H9 (cell line): ENCODE measurements at regions not wholly inside any gene's neighbourhood (a gene's known extent, or its start where the extent isn't known, plus 50 kb on each side); places are given as distances from the start of the nearest gene placed in this dataset.
A peak's percentile ranks its signal among the peaks of the same experiment; 100 is the strongest.

Source experiments
- DNase-seq: peaks from one replicate; pipeline ENCODE4 v3.0.0-alpha.2; 2017
- H2AFZ ChIP-seq: one replicate; pipeline ENCODE4 v1.6.1; 2013; ENCODE audit warnings: mild to moderate bottlenecking, low read length, control low read depth, moderate library complexity
- H2AK5ac ChIP-seq: 2 replicates; pipeline ENCODE4 v1.6.1; 2013; ENCODE audit warnings: low read length, control low read depth, mixed read lengths; ENCODE audit not compliant: insufficient read length
- H2BK120ac ChIP-seq: one replicate; pipeline ENCODE4 v1.6.1; 2013; ENCODE audit warnings: low read depth, mild to moderate bottlenecking, low read length, control low read depth, inconsistent platforms; ENCODE audit not compliant: poor library complexity, severe bottlenecking
- H2BK12ac ChIP-seq: 2 replicates; pipeline ENCODE4 v1.6.1; 2013; ENCODE audit warnings: low read length, control low read depth, mixed read lengths, low read depth; ENCODE audit not compliant: insufficient read length
- H2BK15ac ChIP-seq: 2 replicates; pipeline ENCODE4 v1.6.1; 2013; ENCODE audit warnings: low read depth, low read length, control low read depth
- H2BK20ac ChIP-seq: one replicate; pipeline ENCODE4 v1.6.1; 2013; ENCODE audit warnings: low read depth, mild to moderate bottlenecking, low read length, control low read depth, inconsistent platforms; ENCODE audit not compliant: poor library complexity, severe bottlenecking
- H2BK5ac ChIP-seq: 2 replicates; pipeline ENCODE4 v1.6.1; 2013; ENCODE audit warnings: low read length, control low read depth, mixed read lengths; ENCODE audit not compliant: insufficient read length
- H3K14ac ChIP-seq: 2 replicates; pipeline ENCODE4 v1.6.1; 2013; ENCODE audit warnings: low read length, control low read depth; ENCODE audit not compliant: insufficient read depth
- H3K18ac ChIP-seq: 2 replicates; pipeline ENCODE4 v1.6.1; 2013; ENCODE audit warnings: low read depth, mild to moderate bottlenecking, mixed read lengths, low read length, control low read depth; ENCODE audit not compliant: insufficient read length
- H3K23ac ChIP-seq: 2 replicates; pipeline ENCODE4 v1.6.1; 2013; ENCODE audit warnings: low read length, control low read depth, mixed read lengths, low read depth; ENCODE audit not compliant: insufficient read length
- H3K23me2 ChIP-seq: 2 replicates; pipeline ENCODE4 v1.6.1; 2013; ENCODE audit warnings: low read depth, mild to moderate bottlenecking, mixed read lengths, low read length, control low read depth; ENCODE audit not compliant: insufficient read length, poor library complexity, severe bottlenecking
- H3K27ac ChIP-seq: 2 replicates; pipeline ENCODE4 v1.5.1; 2013; ENCODE audit warnings: low read length, control low read depth, mixed read lengths, low read depth; ENCODE audit not compliant: insufficient read length
- H3K27me3 ChIP-seq: 2 replicates; pipeline ENCODE4 v1.6.1; 2013; ENCODE audit warnings: low read length, control low read depth, inconsistent platforms; ENCODE audit not compliant: insufficient read depth
- H3K4ac ChIP-seq: 2 replicates; pipeline ENCODE4 v1.6.1; 2013; ENCODE audit warnings: low read depth, mild to moderate bottlenecking, control low read depth, inconsistent platforms, low read length, moderate library complexity
- H3K4me1 ChIP-seq: 2 replicates; pipeline ENCODE4 v1.6.1; 2013; ENCODE audit warnings: low read length, control low read depth, inconsistent platforms; ENCODE audit not compliant: insufficient read depth
- H3K4me2 ChIP-seq: 2 replicates; pipeline ENCODE4 v1.6.1; 2013; ENCODE audit warnings: low read length, control low read depth, mixed read lengths; ENCODE audit not compliant: insufficient read length, insufficient read depth
- H3K56ac ChIP-seq: 2 replicates; pipeline ENCODE4 v1.6.1; 2013; ENCODE audit warnings: low read depth, mild to moderate bottlenecking, mixed read lengths, low read length, control low read depth; ENCODE audit not compliant: insufficient read length
- H3K79me1 ChIP-seq: 2 replicates; pipeline ENCODE4 v1.6.1; 2013; ENCODE audit warnings: low read depth, mild to moderate bottlenecking, moderate library complexity, low read length, control low read depth, inconsistent platforms; ENCODE audit not compliant: insufficient read depth, poor library complexity, severe bottlenecking
- H3K79me2 ChIP-seq: 2 replicates; pipeline ENCODE4 v1.6.1; 2013; ENCODE audit warnings: low read length, control low read depth, inconsistent platforms; ENCODE audit not compliant: insufficient read depth
- H3K9ac ChIP-seq: 2 replicates; pipeline ENCODE4 v1.6.1; 2013; ENCODE audit warnings: low read length, control low read depth, mixed read lengths; ENCODE audit not compliant: insufficient read length; ENCODE audit errors: extremely low read depth
- H3K9me3 ChIP-seq: one replicate; pipeline ENCODE4 v1.6.1; 2013; ENCODE audit warnings: low read depth, low read length, inconsistent platforms; ENCODE audit not compliant: control insufficient read depth
- H3T11ph ChIP-seq: one replicate; pipeline ENCODE4 v1.6.1; 2013; ENCODE audit warnings: mild to moderate bottlenecking, low read length, control low read depth, inconsistent platforms
- H4K20me1 ChIP-seq: one replicate; pipeline ENCODE4 v1.6.1; 2013; ENCODE audit not compliant: control insufficient read depth, insufficient read length, insufficient read depth
- H4K5ac ChIP-seq: 2 replicates; pipeline ENCODE4 v1.6.1; 2013; ENCODE audit warnings: low read depth, mild to moderate bottlenecking, mixed read lengths, low read length, control low read depth; ENCODE audit not compliant: insufficient read length
- H4K8ac ChIP-seq: replicated peaks from 2 replicates; pipeline ENCODE4 v1.6.1; 2013; ENCODE audit warnings: low read length, control low read depth, mixed read lengths, low read depth; ENCODE audit not compliant: insufficient read length
- H4K91ac ChIP-seq: 2 replicates; pipeline ENCODE4 v1.6.1; 2013; ENCODE audit warnings: low read depth, mild to moderate bottlenecking, moderate library complexity, mixed read lengths, low read length, control low read depth; ENCODE audit not compliant: insufficient read length
- H3K27ac Mint-ChIP-seq, 3 experiments: 2 replicates in 2 of 3; 3 replicates in 1 of 3; pipeline ENCODE4 v1.8.0; 2020 to 2021; ENCODE audit warnings: mixed read lengths in 3 of 3, mild to moderate bottlenecking in 1 of 3, moderate library complexity in 1 of 3
- H3K27me3 Mint-ChIP-seq: 2 replicates; pipeline ENCODE4 v1.8.0; 2021; ENCODE audit warnings: low read depth, mild to moderate bottlenecking, moderate library complexity, mixed read lengths
- H3K36me3 Mint-ChIP-seq, 3 experiments: 2 replicates in 2 of 3; 3 replicates in 1 of 3; pipeline ENCODE4 v1.8.0; 2020 to 2021; ENCODE audit warnings: low read depth in 3 of 3, mixed read lengths in 3 of 3; ENCODE audit not compliant: insufficient read depth in 1 of 3
- H3K4me1 Mint-ChIP-seq, 2 experiments: 2 replicates each; pipeline ENCODE4 v1.8.0; 2020; ENCODE audit warnings: mixed read lengths in 2 of 2
- H3K4me3 Mint-ChIP-seq, 2 experiments: 2 replicates in 1 of 2; 3 replicates in 1 of 2; pipeline ENCODE4 v1.8.0; 2020 to 2021; ENCODE audit warnings: mild to moderate bottlenecking in 2 of 2, mixed read lengths in 2 of 2, moderate library complexity in 1 of 2
- H3K9me3 Mint-ChIP-seq, 2 experiments: 2 replicates in 1 of 2; 3 replicates in 1 of 2; pipeline ENCODE4 v1.8.0; 2020; ENCODE audit warnings: mild to moderate bottlenecking in 2 of 2, mixed read lengths in 2 of 2, moderate library complexity in 1 of 2
- CTCF ChIP-seq: fragments of 200-600 bp; sonication (generic); conservative IDR thresholded peaks from 3 replicates; pipeline ENCODE4 v1.8.0; 2021; ENCODE audit warnings: antibody characterized with exemption, mild to moderate bottlenecking
- WGBS: extraction: QIAGEN DNeasy Blood & Tissue Kit; methylation state at CpG from one replicate; pipeline ENCODE4 v1.1.7; 2013; ENCODE audit warnings: missing lambda C conversion rate, low lambda C conversion rate, mixed read lengths; ENCODE audit not compliant: insufficient read length; ENCODE audit errors: extremely low coverage; 5-methylcytosine and 5-hydroxymethylcytosine counted together

GRCh38 chr14:34220921-34221320, 241.1 kb downstream of the SPTSSA start:
- Mint-ChIP-seq H3K4me3 (no peak overlapping the region), H3K27me3 (no peaks in the 10 kb centered on the region), H3K9me3 (no peaks in the 10 kb centered on the region; a peak in 1 of 5 replicates), H3K4me1 (peaks cover 16 to 24% of the 10 kb centered on the region in 2 experiments), H3K36me3 (no peaks in the 10 kb centered on the region; a peak in 1 of 7 replicates), H3K27ac (peak overlapping the region in 2 of 3 experiments; percentile 13 to 38; a peak in 2 of 7 replicates)
- Histone ChIP-seq H3K79me2 (no peaks in the 10 kb centered on the region), H2BK20ac (no peak overlapping the region), H4K5ac (no peak overlapping the region), H2AFZ (no peak overlapping the region), H3K23ac (no peak overlapping the region), H4K91ac (no peak overlapping the region), H2BK5ac (no peak overlapping the region), H3K23me2 (no peaks in the 10 kb centered on the region), H3K14ac (no peak overlapping the region), H3K27me3 (no peaks in the 10 kb centered on the region), H2AK5ac (no peak overlapping the region), H3K9me3 (no peaks in the 10 kb centered on the region), H3K79me1 (no peaks in the 10 kb centered on the region), H3T11ph (no peak overlapping the region), H3K18ac (no peak overlapping the region), H3K9ac (no peak overlapping the region), H3K4ac (no peak overlapping the region), H2BK120ac (no peak overlapping the region), H3K4me2 (no peak overlapping the region), H4K20me1 (no peaks in the 10 kb centered on the region), H4K8ac (no peak overlapping the region), H2BK15ac (no peak overlapping the region), H3K4me1 (no peaks in the 10 kb centered on the region; the same call in 1 of the 2 replicates), H3K56ac (no peak overlapping the region), H3K27ac (no peak overlapping the region), H2BK12ac (no peak overlapping the region)
- WGBS, result no CpG with 5 or more reads among the region's 7 CpGs
- DNase-seq, result no peak
- TF ChIP-seq CTCF, result no peak
